ENCODE measurements at regions not wholly inside any gene's neighbourhood (a gene's known extent, or its start where the extent isn't known, plus 50 kb on each side); places are given as distances from the start of the nearest gene placed in this dataset.

DNA sequence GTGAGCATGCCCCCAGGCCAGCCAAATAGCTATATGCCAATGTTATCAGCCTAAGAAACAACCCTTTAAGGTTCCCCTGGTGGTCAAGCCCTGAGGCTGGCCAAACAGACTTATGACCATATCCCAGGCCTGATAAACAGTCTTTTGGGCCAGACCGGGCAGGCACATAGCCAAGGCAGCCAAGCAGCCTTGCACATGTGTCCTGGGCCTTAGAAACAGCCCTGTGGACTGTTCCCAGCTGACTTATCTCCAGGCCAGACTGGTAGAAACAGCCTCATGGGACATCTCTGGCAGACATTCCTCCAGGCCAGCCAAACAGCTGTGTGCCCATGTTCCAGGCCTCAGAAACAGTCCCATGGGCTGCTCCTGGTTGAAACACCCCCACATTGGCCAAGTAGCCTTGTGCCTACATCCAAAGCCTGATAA is 295.0 kb upstream of the MGAT4C start:
- Histone ChIP-seq H3K9ac (ENCODE audit: insufficient read length, low read depth) (no peak overlapping the region), H3K9me3 (ENCODE audit: insufficient read depth, low read length) (no peaks in the 10 kb centered on the region), H3K27me3 (ENCODE audit: insufficient read depth, insufficient read length) (no peaks in the 10 kb centered on the region), H3K4me3 (ENCODE audit: insufficient read length, low read depth) (no peak overlapping the region), H3K36me3 (ENCODE audit: insufficient read depth, insufficient read length, low read length) (no peaks in the 10 kb centered on the region), H3K4me1 (ENCODE audit: insufficient read depth, insufficient read length) (no peaks in the 10 kb centered on the region)
- DNase-seq (ENCODE audit: low read depth, low spot score), result no peak
- TF ChIP-seq ZNF274 (IDR thresholded peaks at IDR 0.05; ENCODE audit: low read depth, low read length) (no peak), SUZ12 (IDR thresholded peaks at IDR 0.05; ENCODE audit: extremely low read depth, insufficient read depth, insufficient read length) (no peak), YY1 (IDR thresholded peaks at IDR 0.05; ENCODE audit: insufficient read depth, insufficient read length) (no peak)

- TF ChIP-seq YY1 (IDR thresholded peaks at IDR 0.05; ENCODE audit: insufficient read depth, insufficient read length) (no peak), ZNF274 (IDR thresholded peaks at IDR 0.05; ENCODE audit: low read depth, low read length) (no peak), SUZ12 (IDR thresholded peaks at IDR 0.05; ENCODE audit: extremely low read depth, insufficient read depth, insufficient read length) (no peak)
- Histone ChIP-seq H3K9me3 (ENCODE audit: insufficient read depth, low read length) (no peaks in the 10 kb centered on the region), H3K4me3 (ENCODE audit: insufficient read length, low read depth) (no peak overlapping the region), H3K4me1 (ENCODE audit: insufficient read depth, insufficient read length) (no peaks in the 10 kb centered on the region), H3K36me3 (ENCODE audit: insufficient read depth, insufficient read length, low read length) (no peaks in the 10 kb centered on the region), H3K27me3 (ENCODE audit: insufficient read depth, insufficient read length) (no peaks in the 10 kb centered on the region), H3K9ac (ENCODE audit: insufficient read length, low read depth) (no peak overlapping the region)
- no peak for DNase-seq (ENCODE audit: low read depth, low spot score)
Observed at GRCh38 chr12:86550218-86551145, 294.3 kb upstream of the MGAT4C start.

DNA sequence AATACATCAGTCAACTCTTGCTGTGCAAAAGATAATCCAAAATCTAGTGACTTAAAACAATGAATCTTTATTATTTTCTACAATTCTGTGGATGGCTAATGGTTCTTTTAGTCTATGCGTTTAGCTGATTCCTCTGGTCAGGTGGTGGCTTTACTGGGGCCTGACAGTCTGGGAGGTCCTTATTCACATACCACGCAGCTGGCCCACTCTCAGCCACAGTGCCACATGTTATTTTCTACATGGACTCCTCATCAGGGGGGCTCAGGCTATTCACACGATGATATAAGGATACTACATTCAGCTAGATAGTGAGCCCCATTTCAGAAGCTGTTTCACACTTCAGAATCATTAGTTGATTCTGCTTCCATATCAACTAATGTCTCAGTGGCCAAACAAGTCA is 287.5 kb upstream of the MGAT4C start:
- TF ChIP-seq SUZ12 (IDR thresholded peaks at IDR 0.05; ENCODE audit: extremely low read depth, insufficient read depth, insufficient read length), result no peak
- TF ChIP-seq YY1 (IDR thresholded peaks at IDR 0.05; ENCODE audit: insufficient read depth, insufficient read length), result no peak
- TF ChIP-seq ZNF274 (IDR thresholded peaks at IDR 0.05; ENCODE audit: low read depth, low read length), result no peak
- H3K36me3 ChIP-seq (ENCODE audit: insufficient read depth, insufficient read length, low read length), result no peaks in the 10 kb centered on the region
- no peak overlapping the region for H3K4me3 ChIP-seq (ENCODE audit: insufficient read length, low read depth)
- no peak for DNase-seq (ENCODE audit: low read depth, low spot score)
- H3K9me3 ChIP-seq (ENCODE audit: insufficient read depth, low read length), result no peaks in the 10 kb centered on the region
- no peaks in the 10 kb centered on the region for H3K4me1 ChIP-seq (ENCODE audit: insufficient read depth, insufficient read length)
- H3K27me3 ChIP-seq (ENCODE audit: insufficient read depth, insufficient read length), result no peaks in the 10 kb centered on the region
- no peak overlapping the region for H3K9ac ChIP-seq (ENCODE audit: insufficient read length, low read depth)

- Histone ChIP-seq H3K27me3 (ENCODE audit: insufficient read depth, insufficient read length) (no peaks in the 10 kb centered on the region), H3K9me3 (ENCODE audit: insufficient read depth, low read length) (no peaks in the 10 kb centered on the region), H3K4me3 (ENCODE audit: insufficient read length, low read depth) (no peak overlapping the region), H3K36me3 (ENCODE audit: insufficient read depth, insufficient read length, low read length) (no peaks in the 10 kb centered on the region), H3K9ac (ENCODE audit: insufficient read length, low read depth) (no peak overlapping the region), H3K4me1 (ENCODE audit: insufficient read depth, insufficient read length) (no peaks in the 10 kb centered on the region)
- TF ChIP-seq ZNF274 (IDR thresholded peaks at IDR 0.05; ENCODE audit: low read depth, low read length), result no peak
- TF ChIP-seq YY1 (IDR thresholded peaks at IDR 0.05; ENCODE audit: insufficient read depth, insufficient read length), result no peak
- TF ChIP-seq SUZ12 (IDR thresholded peaks at IDR 0.05; ENCODE audit: extremely low read depth, insufficient read depth, insufficient read length), result no peak
- DNase-seq (ENCODE audit: low read depth, low spot score), result no peak
Observed at GRCh38 chr12:86530996-86531655, 274.9 kb upstream of the MGAT4C start.

DNA sequence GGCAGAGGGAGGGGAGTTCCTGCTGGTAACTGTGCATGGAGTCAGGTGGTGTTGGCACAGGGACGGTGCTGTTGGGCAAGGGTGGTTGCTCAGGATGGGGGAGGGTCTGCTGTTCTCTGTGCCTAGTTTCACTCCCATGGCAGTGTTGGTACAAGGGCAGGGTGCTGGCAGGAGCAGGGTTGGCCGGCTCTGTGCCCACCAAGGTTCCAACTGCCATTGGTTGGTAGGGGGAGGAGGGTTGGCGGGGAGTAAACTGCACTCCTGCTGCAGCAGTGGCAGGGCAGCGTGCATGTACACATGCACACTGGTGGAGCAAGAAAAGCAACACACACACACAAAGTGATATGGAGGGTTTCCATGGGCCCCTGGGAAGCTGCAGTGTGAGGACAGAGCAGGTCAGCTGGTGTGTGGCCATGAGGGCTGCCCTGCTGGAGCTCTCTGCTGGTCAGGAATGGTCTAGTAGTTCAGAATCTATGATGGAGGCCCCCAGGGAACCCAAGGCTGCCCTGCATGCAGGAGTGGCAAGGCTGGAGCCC is 269.9 kb upstream of the MGAT4C start:
- no peak overlapping the region for H3K4me3 ChIP-seq (ENCODE audit: insufficient read length, low read depth)
- H3K27me3 ChIP-seq (ENCODE audit: insufficient read depth, insufficient read length), result no peaks in the 10 kb centered on the region
- no peaks in the 10 kb centered on the region for H3K36me3 ChIP-seq (ENCODE audit: insufficient read depth, insufficient read length, low read length)
- peaks cover 12% of the 10 kb centered on the region for H3K9me3 ChIP-seq (ENCODE audit: insufficient read depth, low read length)
- H3K4me1 ChIP-seq (ENCODE audit: insufficient read depth, insufficient read length), result no peaks in the 10 kb centered on the region
- DNase-seq (ENCODE audit: low read depth, low spot score), result no peak
- no peak overlapping the region for H3K9ac ChIP-seq (ENCODE audit: insufficient read length, low read depth)
- TF ChIP-seq SUZ12 (IDR thresholded peaks at IDR 0.05; ENCODE audit: extremely low read depth, insufficient read depth, insufficient read length), result no peak
- TF ChIP-seq ZNF274 (IDR thresholded peaks at IDR 0.05; ENCODE audit: low read depth, low read length), result no peak

DNA sequence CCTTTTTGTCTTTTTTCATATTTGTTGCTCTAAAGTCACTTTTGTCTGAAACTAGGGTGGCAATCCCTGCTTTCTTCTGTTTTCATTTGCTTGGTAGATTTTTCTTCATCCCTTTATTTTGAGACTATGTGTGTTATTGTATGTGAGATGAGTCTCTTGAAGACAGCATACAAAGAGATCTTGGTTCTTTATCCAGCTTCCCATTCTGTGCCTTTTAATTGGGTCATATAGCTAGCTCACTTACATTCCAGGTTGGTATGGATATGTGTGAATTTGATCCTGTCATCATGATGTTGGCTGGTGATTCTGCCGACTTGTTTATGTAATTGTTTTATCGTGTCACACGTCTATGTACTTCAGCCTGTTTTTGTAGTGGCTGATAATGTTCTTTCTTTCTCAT is 267.7 kb upstream of the MGAT4C start:
- Histone ChIP-seq H3K36me3 (ENCODE audit: insufficient read depth, insufficient read length, low read length) (no peaks in the 10 kb centered on the region), H3K27me3 (ENCODE audit: insufficient read depth, insufficient read length) (no peaks in the 10 kb centered on the region), H3K9me3 (ENCODE audit: insufficient read depth, low read length) (peaks cover 12% of the 10 kb centered on the region), H3K4me3 (ENCODE audit: insufficient read length, low read depth) (no peak overlapping the region), H3K9ac (ENCODE audit: insufficient read length, low read depth) (no peak overlapping the region), H3K4me1 (ENCODE audit: insufficient read depth, insufficient read length) (no peaks in the 10 kb centered on the region)
- DNase-seq (ENCODE audit: low read depth, low spot score), result no peak
- TF ChIP-seq YY1 (IDR thresholded peaks at IDR 0.05; ENCODE audit: insufficient read depth, insufficient read length), result no peak

- H3K36me3 ChIP-seq (ENCODE audit: insufficient read depth, insufficient read length, low read length), result no peaks in the 10 kb centered on the region
- TF ChIP-seq ZNF274 (IDR thresholded peaks at IDR 0.05; ENCODE audit: low read depth, low read length), result no peak
- TF ChIP-seq SUZ12 (IDR thresholded peaks at IDR 0.05; ENCODE audit: extremely low read depth, insufficient read depth, insufficient read length), result no peak
- no peak for DNase-seq (ENCODE audit: low read depth, low spot score)
Observed at GRCh38 chr12:86521870-86522269, 265.7 kb upstream of the MGAT4C start.

More at GRCh38 chr12:86521870-86522269, 265.7 kb upstream of the MGAT4C start:
- Histone ChIP-seq H3K27me3 (ENCODE audit: insufficient read depth, insufficient read length) (no peaks in the 10 kb centered on the region), H3K9me3 (ENCODE audit: insufficient read depth, low read length) (peaks cover 12% of the 10 kb centered on the region), H3K4me1 (ENCODE audit: insufficient read depth, insufficient read length) (no peaks in the 10 kb centered on the region), H3K9ac (ENCODE audit: insufficient read length, low read depth) (no peak overlapping the region), H3K4me3 (ENCODE audit: insufficient read length, low read depth) (no peak overlapping the region)
